Uterus (tissue), 3 donors: ENCODE measurements at regions not wholly inside any gene's neighbourhood (a gene's known extent, or its start where the extent isn't known, plus 50 kb on each side); places are given as distances from the start of the nearest gene placed in this dataset.

Experiments used
- DNase-seq, 2 donors: peaks; one replicate each; pipeline ENCODE4 v3.0.0-alpha.2; 2019 to 2020
- H3K27ac ChIP-seq, 2 donors: fragments of 200-600 bp; sonication (generic); 1 replicate in 1 of 2; 2 replicates in 1 of 2; pipeline ENCODE4 v1.5.1; 2016 to 2018
- H3K27me3 ChIP-seq, 2 donors: fragments of 200-600 bp; sonication (generic); one replicate each; pipeline ENCODE4 v1.5.1; 2018 to 2019; ENCODE audit warnings: control low read depth in 1 of 2
- H3K36me3 ChIP-seq, 2 donors: fragments of 200-600 bp; sonication (generic); one replicate each; pipeline ENCODE4 v1.5.1; 2019; ENCODE audit warnings: control low read depth in 1 of 2
- H3K4me1 ChIP-seq, 2 donors: fragments of 200-600 bp; sonication (generic); one replicate each; pipeline ENCODE4 v1.5.1; 2018 to 2019; ENCODE audit warnings: control low read depth in 1 of 2
- H3K4me3 ChIP-seq, 2 donors: fragments of 200-600 bp; sonication (generic); 1 replicate in 1 of 2; 2 replicates in 1 of 2; pipeline ENCODE4 v1.5.1; 2018 to 2019; ENCODE audit warnings: mild to moderate bottlenecking in 1 of 2
- H3K9me3 ChIP-seq, 2 donors: fragments of 200-600 bp; sonication (generic); one replicate each; pipeline ENCODE4 v1.5.1; 2019; ENCODE audit warnings: control low read depth in 1 of 2
- POLR2A ChIP-seq, 2 donors: fragments of 450-650 bp; IDR thresholded peaks; one replicate each; pipeline ENCODE4 v1.6.1; 2016; ENCODE audit warnings: antibody characterized with exemption in 2 of 2, mild to moderate bottlenecking in 1 of 2, moderate library complexity in 1 of 2
- intact Hi-C: fragments of 100-400 bp; cut with DNase I; formaldehyde crosslinking; loops from one replicate; pipeline ENCODE4 v1.15.1; 2023; ENCODE audit warnings: low total_unique reads
- TF ChIP-seq, protein P1 (sequence below), 4 experiments: fragments of 200-600 bp in 2 of 4; fragments of 450-650 bp in 2 of 4; sonication (generic) in 2 of 4; IDR thresholded peaks; one replicate each; pipeline ENCODE4 v1.5.1; 2016 to 2019; ENCODE audit warnings: antibody characterized with exemption in 4 of 4, mild to moderate bottlenecking in 2 of 4, moderate library complexity in 1 of 4
- donor health status: DM: yes; HTN: yes; CAD: no.

DNA sequence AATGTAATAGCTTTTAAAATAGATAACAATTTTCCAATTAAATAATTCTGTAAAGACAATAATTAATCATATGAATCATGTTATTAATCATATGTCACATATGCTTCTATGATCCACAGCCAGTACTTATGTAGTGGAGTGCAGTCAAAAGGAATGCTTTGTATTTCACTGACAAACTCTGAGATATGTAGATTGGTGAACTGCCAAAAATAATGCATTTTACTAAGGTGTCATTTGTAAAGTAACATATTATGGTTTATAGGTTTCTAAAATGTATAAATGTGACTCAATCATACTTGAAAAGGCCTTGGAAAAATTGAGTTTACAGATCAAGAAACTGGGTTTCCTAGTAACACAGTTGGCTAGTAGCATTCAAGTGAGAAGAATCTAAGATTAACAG lies 93.8 kb upstream of the KCNH7 start:
- no peak for DNase-seq
- no peak for TF ChIP-seq POLR2A (IDR thresholded peaks at IDR 0.05)
- TF ChIP-seq, protein P1, sequence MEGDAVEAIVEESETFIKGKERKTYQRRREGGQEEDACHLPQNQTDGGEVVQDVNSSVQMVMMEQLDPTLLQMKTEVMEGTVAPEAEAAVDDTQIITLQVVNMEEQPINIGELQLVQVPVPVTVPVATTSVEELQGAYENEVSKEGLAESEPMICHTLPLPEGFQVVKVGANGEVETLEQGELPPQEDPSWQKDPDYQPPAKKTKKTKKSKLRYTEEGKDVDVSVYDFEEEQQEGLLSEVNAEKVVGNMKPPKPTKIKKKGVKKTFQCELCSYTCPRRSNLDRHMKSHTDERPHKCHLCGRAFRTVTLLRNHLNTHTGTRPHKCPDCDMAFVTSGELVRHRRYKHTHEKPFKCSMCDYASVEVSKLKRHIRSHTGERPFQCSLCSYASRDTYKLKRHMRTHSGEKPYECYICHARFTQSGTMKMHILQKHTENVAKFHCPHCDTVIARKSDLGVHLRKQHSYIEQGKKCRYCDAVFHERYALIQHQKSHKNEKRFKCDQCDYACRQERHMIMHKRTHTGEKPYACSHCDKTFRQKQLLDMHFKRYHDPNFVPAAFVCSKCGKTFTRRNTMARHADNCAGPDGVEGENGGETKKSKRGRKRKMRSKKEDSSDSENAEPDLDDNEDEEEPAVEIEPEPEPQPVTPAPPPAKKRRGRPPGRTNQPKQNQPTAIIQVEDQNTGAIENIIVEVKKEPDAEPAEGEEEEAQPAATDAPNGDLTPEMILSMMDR (IDR thresholded peaks at IDR 0.05) = no peak
- no peaks in the 10 kb centered on the region for H3K4me1 ChIP-seq
- H3K27me3 ChIP-seq = no peaks in the 10 kb centered on the region
- intact Hi-C loops = no loop called here
- H3K36me3 ChIP-seq = peaks cover 0 to 3% of the 10 kb centered on the region in 2 donors
- no peaks in the 10 kb centered on the region for H3K9me3 ChIP-seq
- H3K4me3 ChIP-seq = no peak overlapping the region
- H3K27ac ChIP-seq = no peak overlapping the region

DNA sequence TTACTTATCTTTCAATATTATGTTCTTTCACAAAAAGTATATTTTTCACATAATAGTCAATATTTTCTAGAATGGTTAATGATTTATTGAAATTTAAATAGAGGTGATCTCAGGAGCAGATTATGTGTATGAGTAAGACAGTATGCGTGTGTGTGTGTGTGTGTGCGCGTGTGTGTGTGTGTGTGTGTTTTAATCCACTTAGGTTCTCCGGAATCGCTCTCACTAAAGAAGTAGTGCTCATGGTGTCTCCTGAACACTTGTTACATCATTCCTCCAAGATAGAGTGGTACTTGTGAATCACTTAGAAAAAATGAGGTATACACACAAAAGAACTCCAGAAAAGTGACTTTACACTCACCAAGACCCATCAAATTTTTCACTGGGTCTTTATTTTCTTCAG lies 91.0 kb upstream of the KCNH7 start:
- Histone ChIP-seq H3K36me3 (no peaks in the 10 kb centered on the region), H3K9me3 (no peaks in the 10 kb centered on the region), H3K27ac (no peak overlapping the region), H3K27me3 (no peaks in the 10 kb centered on the region), H3K4me1 (no peaks in the 10 kb centered on the region), H3K4me3 (no peak overlapping the region)
- no peak for DNase-seq
- no peak for TF ChIP-seq POLR2A (IDR thresholded peaks at IDR 0.05)
- TF ChIP-seq, protein P1 (IDR thresholded peaks at IDR 0.05) = no peak
- intact Hi-C loops = no loop called here

DNA sequence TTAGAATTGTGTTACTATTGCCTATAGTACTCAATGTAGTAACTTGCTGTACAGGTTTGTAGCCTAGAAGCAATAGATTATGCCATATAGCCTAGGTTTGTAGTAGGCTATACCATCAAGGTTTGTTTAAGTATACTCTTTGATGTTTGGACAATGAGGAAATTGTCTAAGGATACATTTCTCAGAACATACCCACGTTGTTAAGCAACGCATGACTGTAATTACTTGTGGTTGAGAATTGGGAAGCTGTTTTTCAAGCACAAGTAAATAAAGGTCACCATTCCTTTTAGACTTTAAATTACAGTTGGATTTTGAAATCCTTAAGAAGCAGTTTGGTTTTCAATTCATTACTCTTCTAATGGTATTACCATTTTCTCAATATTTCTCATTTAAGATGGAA lies 89.8 kb upstream of the KCNH7 start:
- Histone ChIP-seq H3K27me3 (no peaks in the 10 kb centered on the region), H3K9me3 (no peaks in the 10 kb centered on the region), H3K36me3 (no peaks in the 10 kb centered on the region), H3K4me3 (no peak overlapping the region), H3K4me1 (no peaks in the 10 kb centered on the region), H3K27ac (no peak overlapping the region)
- DNase-seq = no peak
- intact Hi-C loops = no loop called here
- no peak for TF ChIP-seq POLR2A (IDR thresholded peaks at IDR 0.05)
- TF ChIP-seq, protein P1 (IDR thresholded peaks at IDR 0.05) = no peak

DNA sequence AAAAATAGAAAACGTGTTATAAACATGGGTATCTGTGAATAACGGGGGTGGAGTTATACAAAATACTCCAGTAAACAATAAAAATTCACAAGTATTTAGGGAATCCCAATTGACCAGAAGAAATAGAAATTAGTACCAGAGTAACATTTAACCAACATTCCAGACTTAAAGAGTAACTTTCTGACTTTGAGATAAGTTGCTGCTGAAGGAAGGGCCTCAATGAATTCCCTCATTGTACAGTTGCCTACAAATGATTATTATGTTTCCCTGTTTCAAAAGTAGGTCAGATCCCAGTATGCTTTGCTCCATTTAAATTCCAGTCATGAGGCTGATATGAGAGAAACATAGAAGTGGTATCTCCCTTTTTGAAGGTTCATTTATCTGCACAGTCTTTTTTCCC lies 88.3 kb upstream of the KCNH7 start:
- H3K36me3 ChIP-seq = no peaks in the 10 kb centered on the region
- H3K9me3 ChIP-seq = no peaks in the 10 kb centered on the region
- H3K4me1 ChIP-seq = no peaks in the 10 kb centered on the region
- no peak for DNase-seq
- H3K27me3 ChIP-seq = no peaks in the 10 kb centered on the region
- no peak for TF ChIP-seq POLR2A (IDR thresholded peaks at IDR 0.05)
- H3K27ac ChIP-seq = no peak overlapping the region
- H3K4me3 ChIP-seq = no peak overlapping the region
- intact Hi-C loops = no loop called here

DNA sequence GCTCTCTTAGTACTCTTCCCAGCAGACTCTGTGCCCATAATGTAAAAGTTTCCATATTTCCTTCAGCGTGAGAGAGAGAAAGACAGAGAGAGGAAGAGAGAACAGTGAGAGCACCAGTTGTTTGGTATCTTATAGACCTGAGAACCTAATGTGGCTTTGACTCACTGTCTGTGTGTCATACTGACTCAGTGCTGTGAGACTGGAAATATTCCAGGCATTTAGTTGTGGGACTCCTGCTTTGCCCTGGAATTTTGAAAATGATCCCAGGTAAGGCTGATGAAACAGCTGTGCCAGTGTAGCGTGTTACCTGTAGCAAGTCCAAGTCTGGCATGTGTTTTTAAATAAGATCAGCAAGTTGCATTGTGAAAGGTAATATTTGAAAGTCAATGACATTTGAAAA lies 87.9 kb upstream of the KCNH7 start:
- no peak for DNase-seq
- intact Hi-C loops = no loop called here
- H3K4me1 ChIP-seq = no peaks in the 10 kb centered on the region

More for the DNA sequence above, 87.9 kb upstream of the KCNH7 start:
- no peaks in the 10 kb centered on the region for H3K9me3 ChIP-seq
- no peaks in the 10 kb centered on the region for H3K36me3 ChIP-seq
- TF ChIP-seq POLR2A (IDR thresholded peaks at IDR 0.05) = no peak
- TF ChIP-seq, protein P1 (IDR thresholded peaks at IDR 0.05) = no peak
- no peaks in the 10 kb centered on the region for H3K27me3 ChIP-seq
- no peak overlapping the region for H3K4me3 ChIP-seq
- H3K27ac ChIP-seq = no peak overlapping the region
